ENCODE measurements at regions not wholly inside any gene's neighbourhood (a gene's known extent, or its start where the extent isn't known, plus 50 kb on each side); places are given as distances from the start of the nearest gene placed in this dataset.

- DNase-seq = no peak
These were observed 168.5 kb downstream of the OLFM1 start for GRCh38 chr9:135255841-135256580.

- no peak for DNase-seq
These were observed 169.3 kb downstream of the OLFM1 start for GRCh38 chr9:135256581-135257354.

GRCh38 chr9:135258461-135258860 is 171.0 kb downstream of the OLFM1 start:
- no peak for DNase-seq

- DNase-seq = no peak
These were observed 171.8 kb downstream of the OLFM1 start for GRCh38 chr9:135259273-135259672.

GRCh38 chr9:135260221-135261180 is 173.0 kb downstream of the OLFM1 start:
- no peak for DNase-seq

- no peak for DNase-seq
These were observed 174.8 kb downstream of the OLFM1 start for GRCh38 chr9:135262248-135262647.

- DNase-seq = no peak
These were observed 176.0 kb downstream of the OLFM1 start for GRCh38 chr9:135263511-135263910.

GRCh38 chr9:135265931-135266330 is 178.5 kb downstream of the OLFM1 start:
- no peak for DNase-seq

- no peak for DNase-seq
These were observed 179.8 kb downstream of the OLFM1 start for GRCh38 chr9:135267191-135267809.

- DNase-seq = no peak
These were observed 180.6 kb downstream of the OLFM1 start for GRCh38 chr9:135268031-135268430.

- no peak for DNase-seq
These were observed 181.5 kb downstream of the OLFM1 start for GRCh38 chr9:135268981-135269380.

- no peak for DNase-seq
These were observed 182.7 kb downstream of the OLFM1 start for GRCh38 chr9:135269912-135270830.

- DNase-seq = no peak
These were observed 184.0 kb downstream of the OLFM1 start for GRCh38 chr9:135271425-135271824.

GRCh38 chr9:135272608-135273007 is 185.1 kb downstream of the OLFM1 start:
- DNase-seq = no peak

GRCh38 chr9:135273008-135273407 is 185.5 kb downstream of the OLFM1 start:
- DNase-seq = no peak

GRCh38 chr9:135275163-135275562 is 187.7 kb downstream of the OLFM1 start:
- no peak for DNase-seq

GRCh38 chr9:135275571-135276289 is 188.3 kb downstream of the OLFM1 start:
- DNase-seq = no peak

GRCh38 chr9:135277219-135278201 is 190.0 kb downstream of the OLFM1 start:
- no peak for DNase-seq

- no peak for DNase-seq
These were observed 191.1 kb downstream of the OLFM1 start for GRCh38 chr9:135278586-135278985.

- DNase-seq = no peak
These were observed 191.9 kb downstream of the OLFM1 start for GRCh38 chr9:135279385-135279784.

All from NCI-H1436 (cell line).